HG03432 (cell line): ENCODE measurements at regions not wholly inside any gene's neighbourhood (a gene's known extent, or its start where the extent isn't known, plus 50 kb on each side); places are given as distances from the start of the nearest gene placed in this dataset.

Source experiments
- ATAC-seq: cut with Tn5 transposase; IDR thresholded peaks from one replicate; pipeline ENCODE4 v1.9.1; 2021; ENCODE audit warnings: mild to moderate bottlenecking, moderate library complexity; ENCODE audit not compliant: unreplicated experiment

- no peak for ATAC-seq
Observed at GRCh38 chr11:43602670-43603069, 77.9 kb upstream of the HSD17B12 start.

GRCh38 chr11:43614214-43614613 is 66.3 kb upstream of the HSD17B12 start:
- ATAC-seq = no peak

- no peak for ATAC-seq
Observed at GRCh38 chr11:43619863-43620505, 60.6 kb upstream of the HSD17B12 start.

GRCh38 chr11:43626798-43627197 is 53.7 kb upstream of the HSD17B12 start:
- ATAC-seq = no peak
